Neural progenitor cell (in vitro differentiated cells): ENCODE measurements at regions not wholly inside any gene's neighbourhood (a gene's known extent, or its start where the extent isn't known, plus 50 kb on each side); places are given as distances from the start of the nearest gene placed in this dataset. TPM values are rescaled to one million over a fixed set of nuclear protein-coding genes. Genes with fewer than 3 reads are reported as not detected.

Experiments used
- DNase-seq: peaks from one replicate; pipeline ENCODE4 v3.0.0-alpha.2; 2016; ENCODE audit warnings: low spot score
- H2AFZ ChIP-seq: fragments of 200-600 bp; sonication (generic); replicated peaks from 2 replicates; pipeline ENCODE4 v1.6.1; 2016; ENCODE audit warnings: antibody characterized with exemption
- H3F3A ChIP-seq: fragments of 200-600 bp; sonication (generic); 2 replicates; pipeline ENCODE4 v1.6.1; 2016; ENCODE audit warnings: antibody characterized with exemption, low read depth
- H3K27ac ChIP-seq: fragments of 200-600 bp; sonication (generic); 2 replicates; pipeline ENCODE4 v1.5.1; 2016; ENCODE audit warnings: mild to moderate bottlenecking
- H3K27me3 ChIP-seq: fragments of 200-600 bp; sonication (generic); 2 replicates; pipeline ENCODE4 v1.6.1; 2016; ENCODE audit warnings: mild to moderate bottlenecking, moderate library complexity
- H3K36me3 ChIP-seq: fragments of 200-600 bp; sonication (generic); 2 replicates; pipeline ENCODE4 v1.5.1; 2016
- H3K4me1 ChIP-seq: fragments of 200-600 bp; sonication (generic); 2 replicates; pipeline ENCODE4 v1.6.1; 2016; ENCODE audit warnings: mixed run types
- H3K4me2 ChIP-seq: fragments of 200-600 bp; sonication (generic); 2 replicates; pipeline ENCODE4 v1.6.1; 2016
- H3K4me3 ChIP-seq: fragments of 200-600 bp; sonication (generic); 2 replicates; pipeline ENCODE4 v1.5.1; 2016
- H3K79me2 ChIP-seq: fragments of 200-600 bp; sonication (generic); 2 replicates; pipeline ENCODE4 v1.6.1; 2016; ENCODE audit warnings: low read depth
- H3K9ac ChIP-seq: fragments of 200-600 bp; sonication (generic); 2 replicates; pipeline ENCODE4 v1.6.1; 2016
- H3K9me3 ChIP-seq: fragments of 200-600 bp; sonication (generic); 2 replicates; pipeline ENCODE4 v1.5.1; 2016; ENCODE audit warnings: low read depth
- H4K20me1 ChIP-seq: fragments of 200-600 bp; sonication (generic); 2 replicates; pipeline ENCODE4 v1.6.1; 2016; ENCODE audit warnings: low read depth
- H3K27ac Mint-ChIP-seq: 3 replicates; pipeline ENCODE4 v1.8.0; 2021; ENCODE audit warnings: mixed read lengths
- H3K27me3 Mint-ChIP-seq: 2 replicates; pipeline ENCODE4 v1.8.0; 2022; ENCODE audit warnings: low read depth, mild to moderate bottlenecking, inconsistent platforms, moderate library complexity, mixed read lengths; ENCODE audit not compliant: insufficient read depth
- H3K36me3 Mint-ChIP-seq: 3 replicates; pipeline ENCODE4 v1.8.0; 2021; ENCODE audit warnings: mixed read lengths
- H3K4me1 Mint-ChIP-seq: 3 replicates; pipeline ENCODE4 v1.8.0; 2021; ENCODE audit warnings: mixed read lengths
- H3K4me3 Mint-ChIP-seq: 3 replicates; pipeline ENCODE4 v1.8.0; 2021; ENCODE audit warnings: mild to moderate bottlenecking, moderate library complexity, mixed read lengths
- H3K9me3 Mint-ChIP-seq: 3 replicates; pipeline ENCODE4 v1.8.0; 2020; ENCODE audit warnings: mixed read lengths
- EZH2 ChIP-seq: fragments of 200-600 bp; sonication (generic); IDR thresholded peaks from 2 replicates; pipeline ENCODE4 v1.6.1; 2017; ENCODE audit warnings: antibody characterized with exemption, mild to moderate bottlenecking, moderate library complexity
- EZH2phosphoT487 ChIP-seq: fragments of 200-600 bp; sonication (generic); IDR thresholded peaks from 2 replicates; pipeline ENCODE4 v1.6.1; 2017; ENCODE audit warnings: antibody characterized with exemption
- small RNA-seq: library from RNA; depleted of rRNA; stranded (forward); fragments of <200 nt; gene quantifications from one replicate; pipeline ENCODE3, GENCODE V24; 2015
- TF ChIP-seq, protein P1 (sequence below): fragments of 200-600 bp; sonication (generic); IDR thresholded peaks from 2 replicates; pipeline ENCODE4 v1.5.1; 2017; ENCODE audit warnings: antibody characterized with exemption, mild to moderate bottlenecking

DNA sequence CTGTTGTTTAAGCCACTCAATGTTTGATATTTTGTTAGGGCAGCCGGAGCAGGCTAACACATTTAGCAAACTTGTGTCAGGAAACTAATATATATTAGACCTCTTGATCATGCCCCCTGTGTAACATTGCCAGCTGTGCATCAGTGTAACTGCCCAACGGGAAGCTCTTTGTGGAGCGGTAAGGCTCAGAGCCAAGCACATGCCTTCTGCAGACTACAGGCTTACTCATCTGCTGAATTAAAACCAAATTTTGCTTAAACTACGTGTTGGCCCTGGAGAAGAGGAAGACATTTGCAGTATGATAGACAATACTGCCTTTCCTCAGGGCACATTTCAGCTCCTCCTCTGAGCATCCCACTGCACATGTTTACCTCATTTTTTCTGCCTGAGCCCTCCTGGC is 50.5 kb upstream of the KCNMB2 start:
- DNase-seq: no peak
- Mint-ChIP-seq H3K4me1 (peaks cover 2% of the 10 kb centered on the region), H3K4me3 (no peak overlapping the region), H3K9me3 (no peaks in the 10 kb centered on the region), H3K36me3 (no peaks in the 10 kb centered on the region), H3K27ac (no peak overlapping the region), H3K27me3 (peaks cover 2% of the 10 kb centered on the region)
- H3K79me2 ChIP-seq: no peaks in the 10 kb centered on the region
- TF ChIP-seq EZH2 (no peak), EZH2phosphoT487 (no peak)
- TF ChIP-seq, protein P1, sequence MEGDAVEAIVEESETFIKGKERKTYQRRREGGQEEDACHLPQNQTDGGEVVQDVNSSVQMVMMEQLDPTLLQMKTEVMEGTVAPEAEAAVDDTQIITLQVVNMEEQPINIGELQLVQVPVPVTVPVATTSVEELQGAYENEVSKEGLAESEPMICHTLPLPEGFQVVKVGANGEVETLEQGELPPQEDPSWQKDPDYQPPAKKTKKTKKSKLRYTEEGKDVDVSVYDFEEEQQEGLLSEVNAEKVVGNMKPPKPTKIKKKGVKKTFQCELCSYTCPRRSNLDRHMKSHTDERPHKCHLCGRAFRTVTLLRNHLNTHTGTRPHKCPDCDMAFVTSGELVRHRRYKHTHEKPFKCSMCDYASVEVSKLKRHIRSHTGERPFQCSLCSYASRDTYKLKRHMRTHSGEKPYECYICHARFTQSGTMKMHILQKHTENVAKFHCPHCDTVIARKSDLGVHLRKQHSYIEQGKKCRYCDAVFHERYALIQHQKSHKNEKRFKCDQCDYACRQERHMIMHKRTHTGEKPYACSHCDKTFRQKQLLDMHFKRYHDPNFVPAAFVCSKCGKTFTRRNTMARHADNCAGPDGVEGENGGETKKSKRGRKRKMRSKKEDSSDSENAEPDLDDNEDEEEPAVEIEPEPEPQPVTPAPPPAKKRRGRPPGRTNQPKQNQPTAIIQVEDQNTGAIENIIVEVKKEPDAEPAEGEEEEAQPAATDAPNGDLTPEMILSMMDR: no peak
- no peak overlapping the region for H3K27ac ChIP-seq
- no peaks in the 10 kb centered on the region for H4K20me1 ChIP-seq
- no peaks in the 10 kb centered on the region for H3K36me3 ChIP-seq
- no peaks in the 10 kb centered on the region for H3K9me3 ChIP-seq
- H3K9ac ChIP-seq: no peak overlapping the region
- no peaks in the 10 kb centered on the region for H3K27me3 ChIP-seq
- H3K4me3 ChIP-seq: no peak overlapping the region
- no peak overlapping the region for H2AFZ ChIP-seq
- no peak overlapping the region for H3K4me2 ChIP-seq
- H3F3A ChIP-seq: no peaks in the 10 kb centered on the region
- H3K4me1 ChIP-seq: no peaks in the 10 kb centered on the region

Small RNAs in the stretch of these regions (small RNA-seq; reads per million reads assigned to genes)
- gene RF00425: not detected
- not detected for gene RN7SKP52
- not detected for gene RNA5SP148
- not detected for gene RNU6-1120P
